ENCODE measurements at regions not wholly inside any gene's neighbourhood (a gene's known extent, or its start where the extent isn't known, plus 50 kb on each side); places are given as distances from the start of the nearest gene placed in this dataset.

DNA sequence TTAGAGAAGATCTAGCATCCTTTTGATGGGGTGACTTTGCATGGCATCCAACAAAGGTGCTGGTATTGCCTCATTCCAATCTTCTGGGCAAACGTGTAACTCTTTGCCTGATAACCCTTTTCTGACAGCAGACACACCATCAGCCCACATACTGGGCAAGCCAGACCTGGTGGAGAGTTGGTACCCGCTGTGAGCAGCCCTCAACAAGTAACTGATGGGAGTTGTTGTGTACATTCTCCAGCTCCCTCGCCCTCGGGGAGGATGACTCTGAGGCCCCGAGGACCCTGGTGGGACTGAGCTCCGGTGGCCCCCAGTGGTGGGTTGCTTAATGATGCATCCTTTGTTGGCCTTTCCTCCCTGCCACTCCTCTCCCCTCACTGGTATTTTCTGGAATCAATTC is 102.4 kb upstream of the SLC6A11 start:
- Mint-ChIP-seq H3K27ac (ENCODE audit: unreplicated experiment) (no peak overlapping the region), H3K4me3 (ENCODE audit: unreplicated experiment) (no peak overlapping the region), H3K27me3 (ENCODE audit: unreplicated experiment) (peaks cover 11% of the 10 kb centered on the region), H3K36me3 (ENCODE audit: low read depth, unreplicated experiment) (peaks cover 9% of the 10 kb centered on the region), H3K4me1 (ENCODE audit: unreplicated experiment) (peaks cover 17% of the 10 kb centered on the region), H3K9me3 (ENCODE audit: unreplicated experiment) (no peaks in the 10 kb centered on the region)
- TF ChIP-seq, protein P1, sequence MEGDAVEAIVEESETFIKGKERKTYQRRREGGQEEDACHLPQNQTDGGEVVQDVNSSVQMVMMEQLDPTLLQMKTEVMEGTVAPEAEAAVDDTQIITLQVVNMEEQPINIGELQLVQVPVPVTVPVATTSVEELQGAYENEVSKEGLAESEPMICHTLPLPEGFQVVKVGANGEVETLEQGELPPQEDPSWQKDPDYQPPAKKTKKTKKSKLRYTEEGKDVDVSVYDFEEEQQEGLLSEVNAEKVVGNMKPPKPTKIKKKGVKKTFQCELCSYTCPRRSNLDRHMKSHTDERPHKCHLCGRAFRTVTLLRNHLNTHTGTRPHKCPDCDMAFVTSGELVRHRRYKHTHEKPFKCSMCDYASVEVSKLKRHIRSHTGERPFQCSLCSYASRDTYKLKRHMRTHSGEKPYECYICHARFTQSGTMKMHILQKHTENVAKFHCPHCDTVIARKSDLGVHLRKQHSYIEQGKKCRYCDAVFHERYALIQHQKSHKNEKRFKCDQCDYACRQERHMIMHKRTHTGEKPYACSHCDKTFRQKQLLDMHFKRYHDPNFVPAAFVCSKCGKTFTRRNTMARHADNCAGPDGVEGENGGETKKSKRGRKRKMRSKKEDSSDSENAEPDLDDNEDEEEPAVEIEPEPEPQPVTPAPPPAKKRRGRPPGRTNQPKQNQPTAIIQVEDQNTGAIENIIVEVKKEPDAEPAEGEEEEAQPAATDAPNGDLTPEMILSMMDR (IDR thresholded peaks at IDR 0.05; ENCODE audit: unreplicated experiment): no peak
- DNase-seq (ENCODE audit: low spot score): no peak

DNA sequence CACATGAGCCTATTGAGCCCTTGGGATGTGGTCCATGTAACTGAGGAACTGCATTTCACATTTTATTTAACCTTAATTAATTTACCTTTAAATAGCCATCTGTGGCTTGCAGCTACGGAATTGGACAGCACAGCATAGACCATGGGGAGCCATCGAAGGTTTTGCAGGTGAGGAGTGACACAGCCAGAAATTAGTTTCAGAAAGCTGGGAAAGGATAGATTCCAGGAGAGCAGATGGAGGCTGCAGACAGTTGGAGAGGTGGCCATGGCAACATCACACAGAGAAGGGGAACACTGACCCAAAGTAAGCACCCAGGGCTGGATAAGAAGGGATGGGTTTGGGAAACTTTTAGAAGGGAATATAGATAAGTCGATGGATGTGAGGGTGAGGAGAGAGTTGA is 100.1 kb upstream of the SLC6A11 start:
- Mint-ChIP-seq H3K9me3 (ENCODE audit: unreplicated experiment) (no peaks in the 10 kb centered on the region), H3K4me1 (ENCODE audit: unreplicated experiment) (peaks cover 13% of the 10 kb centered on the region), H3K27ac (ENCODE audit: unreplicated experiment) (no peak overlapping the region), H3K4me3 (ENCODE audit: unreplicated experiment) (no peak overlapping the region), H3K36me3 (ENCODE audit: low read depth, unreplicated experiment) (peaks cover 6% of the 10 kb centered on the region), H3K27me3 (ENCODE audit: unreplicated experiment) (peaks cover 1% of the 10 kb centered on the region)
- TF ChIP-seq, protein P1 (IDR thresholded peaks at IDR 0.05; ENCODE audit: unreplicated experiment): no peak
- DNase-seq (ENCODE audit: low spot score): no peak

DNA sequence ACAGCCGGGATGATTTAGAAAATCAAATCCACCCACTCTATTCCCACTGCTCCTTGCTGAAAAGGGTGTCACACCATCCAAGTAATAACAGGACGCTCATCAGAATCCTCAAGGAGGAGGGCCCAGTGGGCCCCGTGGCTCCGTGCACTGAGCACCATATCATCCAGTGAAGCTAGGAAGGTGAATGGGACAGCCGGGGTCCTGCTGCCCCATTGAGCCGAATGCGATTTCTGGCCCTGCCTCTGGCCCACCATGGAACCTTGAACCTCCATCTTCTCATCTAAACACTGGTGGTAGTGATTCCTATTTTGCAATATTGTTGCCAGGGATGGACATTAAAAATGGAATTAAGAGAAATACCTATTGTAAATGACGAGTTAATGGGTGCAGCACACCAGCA is 99.1 kb upstream of the SLC6A11 start:
- Mint-ChIP-seq H3K27me3 (ENCODE audit: unreplicated experiment) (peaks cover 1% of the 10 kb centered on the region), H3K4me1 (ENCODE audit: unreplicated experiment) (peaks cover 4% of the 10 kb centered on the region), H3K4me3 (ENCODE audit: unreplicated experiment) (no peak overlapping the region), H3K9me3 (ENCODE audit: unreplicated experiment) (no peaks in the 10 kb centered on the region), H3K36me3 (ENCODE audit: low read depth, unreplicated experiment) (peaks cover 6% of the 10 kb centered on the region), H3K27ac (ENCODE audit: unreplicated experiment) (no peak overlapping the region)
- DNase-seq (ENCODE audit: low spot score): no peak
- TF ChIP-seq, protein P1 (IDR thresholded peaks at IDR 0.05; ENCODE audit: unreplicated experiment): no peak

DNA sequence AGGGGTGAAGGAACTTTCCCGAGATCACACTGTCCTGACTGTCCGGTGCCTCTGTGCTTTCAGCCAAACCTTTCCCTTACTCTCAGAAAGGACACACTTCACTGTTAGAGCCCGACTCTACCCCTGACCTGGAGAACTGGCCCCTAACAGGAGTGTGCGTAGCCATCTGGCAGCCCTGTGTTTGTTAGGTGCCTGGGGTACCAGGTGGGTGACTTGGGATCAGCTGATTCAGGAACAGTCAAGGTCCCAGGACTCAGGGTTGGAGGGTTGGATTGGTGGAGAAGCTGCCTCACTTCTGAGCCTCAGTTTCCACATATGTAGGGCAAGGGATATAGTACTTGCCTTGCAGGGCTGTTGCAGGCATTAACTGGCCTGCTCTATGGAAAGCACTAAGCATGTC is 98.3 kb upstream of the SLC6A11 start:
- Mint-ChIP-seq H3K36me3 (ENCODE audit: low read depth, unreplicated experiment) (peaks cover 6% of the 10 kb centered on the region), H3K4me3 (ENCODE audit: unreplicated experiment) (no peak overlapping the region), H3K27ac (ENCODE audit: unreplicated experiment) (no peak overlapping the region), H3K9me3 (ENCODE audit: unreplicated experiment) (no peaks in the 10 kb centered on the region), H3K4me1 (ENCODE audit: unreplicated experiment) (peaks cover 6% of the 10 kb centered on the region), H3K27me3 (ENCODE audit: unreplicated experiment) (peaks cover 1% of the 10 kb centered on the region)
- no peak for DNase-seq (ENCODE audit: low spot score)
- TF ChIP-seq, protein P1 (IDR thresholded peaks at IDR 0.05; ENCODE audit: unreplicated experiment): no peak

DNA sequence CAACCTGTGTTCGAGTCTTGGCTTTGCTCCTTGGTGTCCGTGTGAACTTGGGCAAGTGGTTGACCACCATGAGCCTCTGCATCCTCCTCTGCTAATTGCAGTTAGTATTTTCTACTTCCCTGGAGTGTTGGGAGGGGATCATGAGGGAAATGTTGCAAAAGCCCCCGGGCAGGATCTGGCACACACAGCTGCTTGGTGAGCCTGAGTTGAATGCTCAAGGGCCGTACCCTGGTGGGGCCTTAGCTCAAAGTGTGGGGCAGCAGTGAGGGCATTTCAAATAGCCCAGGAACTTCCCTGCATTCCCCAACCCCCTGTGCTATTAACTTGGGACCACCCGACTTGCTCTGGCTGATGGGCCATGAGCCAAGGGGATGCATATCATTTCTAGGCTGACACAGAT is 94.9 kb upstream of the SLC6A11 start:
- H3K9me3 Mint-ChIP-seq (ENCODE audit: unreplicated experiment): no peaks in the 10 kb centered on the region
- H3K27ac Mint-ChIP-seq (ENCODE audit: unreplicated experiment): no peak overlapping the region
- no peaks in the 10 kb centered on the region for H3K36me3 Mint-ChIP-seq (ENCODE audit: low read depth, unreplicated experiment)
- peaks cover 2% of the 10 kb centered on the region for H3K27me3 Mint-ChIP-seq (ENCODE audit: unreplicated experiment)
- H3K4me3 Mint-ChIP-seq (ENCODE audit: unreplicated experiment): no peak overlapping the region
- TF ChIP-seq, protein P1 (IDR thresholded peaks at IDR 0.05; ENCODE audit: unreplicated experiment): no peak
- no peak for DNase-seq (ENCODE audit: low spot score)
- peaks cover 7% of the 10 kb centered on the region for H3K4me1 Mint-ChIP-seq (ENCODE audit: unreplicated experiment)

All from endothelial cell (in vitro differentiated cells).